ENCODE measurements at regions not wholly inside any gene's neighbourhood (a gene's known extent, or its start where the extent isn't known, plus 50 kb on each side); places are given as distances from the start of the nearest gene placed in this dataset.

GRCh38 chr9:11206925-11207324 is 594.1 kb upstream of the PTPRD start:
- TF ChIP-seq CTCF (IDR thresholded peaks at IDR 0.05 in 4 of 5, conservative IDR thresholded peaks at IDR 0.05 in 1 of 5) (no peak), POLR2A (IDR thresholded peaks at IDR 0.05) (no peak)
